GM23338 (cell line): ENCODE measurements at regions not wholly inside any gene's neighbourhood (a gene's known extent, or its start where the extent isn't known, plus 50 kb on each side); places are given as distances from the start of the nearest gene placed in this dataset.

Experiments used
- ATAC-seq: fragments of 200-7000 bp; cut with Tn5 transposase; 3 replicates; pipeline ENCODE4 v1.9.1; 2020
- DNase-seq: peaks from one replicate; pipeline ENCODE4 v3.0.0-alpha.2; 2015; ENCODE audit warnings: low spot score
- H2AFZ ChIP-seq: fragments of 200-600 bp; sonication (generic); 2 replicates; pipeline ENCODE4 v1.8.0; 2016; ENCODE audit warnings: antibody characterized with exemption, mild to moderate bottlenecking, moderate library complexity
- H3F3A ChIP-seq: fragments of 200-600 bp; sonication (generic); replicated peaks from 2 replicates; pipeline ENCODE4 v1.8.0; 2017; ENCODE audit warnings: antibody characterized with exemption, mixed run types, low read depth
- H3K27ac ChIP-seq: fragments of 200-600 bp; sonication (generic); 2 replicates; pipeline ENCODE4 v1.6.1; 2016; ENCODE audit warnings: low read depth
- H3K27me3 ChIP-seq: fragments of 200-600 bp; sonication (generic); 2 replicates; pipeline ENCODE4 v1.8.0; 2016; ENCODE audit warnings: mild to moderate bottlenecking, mixed run types, moderate library complexity; ENCODE audit not compliant: insufficient read depth
- H3K36me3 ChIP-seq: fragments of 200-600 bp; sonication (generic); 2 replicates; pipeline ENCODE4 v1.8.0; 2016; ENCODE audit warnings: mild to moderate bottlenecking; ENCODE audit not compliant: insufficient read depth
- H3K4me1 ChIP-seq: fragments of 200-600 bp; sonication (generic); 2 replicates; pipeline ENCODE4 v1.8.0; 2016; ENCODE audit warnings: mild to moderate bottlenecking, moderate library complexity; ENCODE audit not compliant: insufficient read depth
- H3K4me2 ChIP-seq: fragments of 200-600 bp; sonication (generic); 2 replicates; pipeline ENCODE4 v1.7.1; 2017; ENCODE audit warnings: mixed run types
- H3K4me3 ChIP-seq: fragments of 200-600 bp; sonication (generic); 2 replicates; pipeline ENCODE4 v1.6.1; 2016; ENCODE audit warnings: mixed run types
- H3K79me2 ChIP-seq: fragments of 200-600 bp; sonication (generic); replicated peaks from 2 replicates; pipeline ENCODE4 v1.8.0; 2017; ENCODE audit warnings: mild to moderate bottlenecking; ENCODE audit not compliant: insufficient read depth
- H3K9me2 ChIP-seq: fragments of 200-600 bp; sonication (generic); 2 replicates; pipeline ENCODE4 v1.8.0; 2017; ENCODE audit not compliant: insufficient read depth
- H4K20me1 ChIP-seq: fragments of 200-600 bp; sonication (generic); replicated peaks from 2 replicates; pipeline ENCODE4 v1.8.0; 2017; ENCODE audit warnings: mild to moderate bottlenecking; ENCODE audit not compliant: insufficient read depth
- H3K27ac Mint-ChIP-seq: 2 replicates; pipeline ENCODE4 v1.8.0; 2020; ENCODE audit warnings: inconsistent platforms, mild to moderate bottlenecking, moderate library complexity, mixed read lengths
- H3K27me3 Mint-ChIP-seq: 3 replicates; pipeline ENCODE4 v1.8.0; 2022; ENCODE audit warnings: low read depth, mild to moderate bottlenecking, moderate library complexity, mixed read lengths, inconsistent platforms; ENCODE audit not compliant: insufficient read depth, poor library complexity
- H3K36me3 Mint-ChIP-seq: 3 replicates; pipeline ENCODE4 v1.8.0; 2021; ENCODE audit warnings: low read depth, mild to moderate bottlenecking, inconsistent platforms, moderate library complexity, mixed read lengths
- H3K4me1 Mint-ChIP-seq: 3 replicates; pipeline ENCODE4 v1.8.0; 2020; ENCODE audit warnings: mild to moderate bottlenecking, inconsistent platforms, mixed read lengths
- H3K4me3 Mint-ChIP-seq: 3 replicates; pipeline ENCODE4 v1.8.0; 2021; ENCODE audit warnings: moderate library complexity, mild to moderate bottlenecking, inconsistent platforms, mixed read lengths
- H3K9me3 Mint-ChIP-seq: 3 replicates; pipeline ENCODE4 v1.8.0; 2020; ENCODE audit warnings: moderate library complexity, mild to moderate bottlenecking, inconsistent platforms, mixed read lengths
- CREB1 ChIP-seq: fragments of 250-450 bp; sonication (Bioruptor Pico); IDR thresholded peaks from 2 replicates; pipeline ENCODE4 v1.5.0; 2020; ENCODE audit warnings: low read depth, mild to moderate bottlenecking, moderate library complexity
- ETS1 ChIP-seq: IDR thresholded peaks from 2 replicates; pipeline ENCODE4 v1.6.1; 2016; ENCODE audit warnings: antibody characterized with exemption
- EZH2 ChIP-seq: fragments of 200-600 bp; sonication (generic); IDR thresholded peaks from one replicate; pipeline ENCODE4 v1.8.0; 2017; ENCODE audit warnings: antibody characterized with exemption, mild to moderate bottlenecking, low read depth; ENCODE audit not compliant: unreplicated experiment
- EZH2phosphoT487 ChIP-seq: fragments of 200-600 bp; sonication (generic); IDR thresholded peaks from one replicate; pipeline ENCODE4 v1.8.1; 2018; ENCODE audit warnings: antibody characterized with exemption; ENCODE audit not compliant: unreplicated experiment
- JUNB ChIP-seq: IDR thresholded peaks from one replicate; pipeline ENCODE4 v1.6.1; 2016; ENCODE audit warnings: antibody characterized with exemption; ENCODE audit not compliant: unreplicated experiment
- STAT1 ChIP-seq: IDR thresholded peaks from one replicate; pipeline ENCODE4 v1.6.1; 2016; ENCODE audit warnings: antibody characterized with exemption; ENCODE audit not compliant: unreplicated experiment
- ZNF114 ChIP-seq: fragments of 250-450 bp; sonication (Bioruptor Pico); IDR thresholded peaks from 2 replicates; pipeline ENCODE4 v1.5.0; 2020; ENCODE audit warnings: mild to moderate bottlenecking, moderate library complexity
- ZNF462 ChIP-seq: fragments of 250-450 bp; sonication (Bioruptor Pico); IDR thresholded peaks from 2 replicates; pipeline ENCODE4 v1.5.0; 2020; ENCODE audit warnings: mild to moderate bottlenecking, moderate library complexity

GRCh38 chr5:67305913-67306710 lies 109.5 kb upstream of the CD180 start:
- H3K79me2 ChIP-seq, result no peaks in the 10 kb centered on the region
- Mint-ChIP-seq H3K36me3 (no peaks in the 10 kb centered on the region; the same call in 2 of the 3 replicates), H3K27ac (no peak overlapping the region), H3K27me3 (no peaks in the 10 kb centered on the region), H3K4me3 (no peak overlapping the region), H3K9me3 (no peaks in the 10 kb centered on the region), H3K4me1 (no peaks in the 10 kb centered on the region)
- no peak for DNase-seq
- no peaks in the 10 kb centered on the region for H3K4me1 ChIP-seq
- no peak overlapping the region for H3K4me3 ChIP-seq
- H4K20me1 ChIP-seq, result no peaks in the 10 kb centered on the region
- H3K27me3 ChIP-seq, result no peaks in the 10 kb centered on the region
- no peak overlapping the region for H3K4me2 ChIP-seq
- no peak for ATAC-seq
- H3F3A ChIP-seq, result no peaks in the 10 kb centered on the region
- no peak overlapping the region for H2AFZ ChIP-seq
- no peak overlapping the region for H3K27ac ChIP-seq
- H3K9me2 ChIP-seq, result peaks cover 9% of the 10 kb centered on the region; the same call in 1 of the 2 replicates
- no peaks in the 10 kb centered on the region for H3K36me3 ChIP-seq
- TF ChIP-seq EZH2, result no peak

- Histone ChIP-seq H3K4me3 (no peak overlapping the region), H3K79me2 (no peaks in the 10 kb centered on the region), H4K20me1 (no peaks in the 10 kb centered on the region), H3K27me3 (no peaks in the 10 kb centered on the region), H3K9me2 (peaks cover 9% of the 10 kb centered on the region; the same call in 1 of the 2 replicates), H3K36me3 (no peaks in the 10 kb centered on the region), H3K27ac (no peak overlapping the region), H3K4me1 (no peaks in the 10 kb centered on the region), H2AFZ (no peak overlapping the region), H3F3A (no peaks in the 10 kb centered on the region), H3K4me2 (no peak overlapping the region)
- TF ChIP-seq JUNB (no peak), ZNF114 (CRISPR knock-in tag) (no peak), EZH2phosphoT487 (no peak)
- ATAC-seq, result no peak
- Mint-ChIP-seq H3K4me1 (no peaks in the 10 kb centered on the region), H3K36me3 (no peaks in the 10 kb centered on the region; the same call in 2 of the 3 replicates), H3K27ac (no peak overlapping the region), H3K4me3 (no peak overlapping the region), H3K9me3 (no peaks in the 10 kb centered on the region), H3K27me3 (no peaks in the 10 kb centered on the region)
- no peak for DNase-seq
These were observed 108.8 kb upstream of the CD180 start for GRCh38 chr5:67305401-67305800.

- Histone ChIP-seq H2AFZ (no peak overlapping the region), H3K27me3 (no peaks in the 10 kb centered on the region), H3K27ac (no peak overlapping the region), H3K4me2 (no peak overlapping the region), H3K36me3 (no peaks in the 10 kb centered on the region), H3K9me2 (peaks cover 5% of the 10 kb centered on the region), H3F3A (no peaks in the 10 kb centered on the region), H4K20me1 (no peaks in the 10 kb centered on the region), H3K79me2 (no peaks in the 10 kb centered on the region), H3K4me1 (no peaks in the 10 kb centered on the region), H3K4me3 (no peak overlapping the region)
- DNase-seq (no peak), ATAC-seq (no peak)
- Mint-ChIP-seq H3K27me3 (no peaks in the 10 kb centered on the region), H3K27ac (no peak overlapping the region), H3K4me3 (no peak overlapping the region), H3K36me3 (no peaks in the 10 kb centered on the region; the same call in 2 of the 3 replicates), H3K4me1 (no peaks in the 10 kb centered on the region), H3K9me3 (no peaks in the 10 kb centered on the region)
- TF ChIP-seq ZNF462 (CRISPR knock-in tag) (no peak), CREB1 (CRISPR knock-in tag) (no peak), STAT1 (no peak), ETS1 (no peak)
These were observed 106.8 kb upstream of the CD180 start for GRCh38 chr5:67303356-67303755.
